K562 (cell line): ENCODE measurements at regions not wholly inside any gene's neighbourhood (a gene's known extent, or its start where the extent isn't known, plus 50 kb on each side); places are given as distances from the start of the nearest gene placed in this dataset.

Source experiments
- ATAC-seq: fragments of 200-7000 bp; cut with Tn5 transposase; 3 replicates; pipeline ENCODE4 v1.9.1; 2020; ENCODE audit warnings: moderate library complexity
- BruUV-seq: library from RNA; stranded (reverse); fragments of 400-500 nt; replicated peaks from 2 replicates; lab custom pipeline; 2021; lab: Mats Ljungman, UMichigan
- CTCF ChIA-PET: fragments of 300-600 bp; formaldehyde crosslinking; extraction: SDS; loops from one replicate; lab custom pipeline; 2021; ENCODE audit warnings: low intra/inter-chr PET ratio; lab: Yijun Ruan, JAX
- POLR2A ChIA-PET: fragments of 300-600, 350-650 bp; sonication (Branson Sonifier 250); formaldehyde crosslinking; extraction: SDS; loops from one replicate; lab custom pipeline; 2021; ENCODE audit warnings: antibody characterized with exemption, inconsistent platforms; lab: Yijun Ruan, JAX
- DNase-seq, 4 experiments: peaks; one replicate each; pipeline versions ENCODE4 v3.0.0 to v3.0.0-alpha.2; 2011 to 2018; ENCODE audit warnings: low spot score in 3 of 4, mixed read lengths in 3 of 4; ENCODE audit errors: extremely low read depth in 1 of 4
- FAIRE-seq: peaks from 2 replicates; lab custom pipeline; 2011; peaks lifted over from hg19 to GRCh38; lab: Jason Lieb, UNC
- H2AFZ ChIP-seq: 2 replicates; pipeline ENCODE4 v1.6.0; 2011; ENCODE audit warnings: low read depth, low read length, control low read depth, inconsistent platforms
- H3K27ac ChIP-seq: fragments of 200-600 bp; 3 replicates; pipeline ENCODE4 v1.8.0; 2011; ENCODE audit warnings: low read depth, mild to moderate bottlenecking, control low read depth, inconsistent platforms, low read length, moderate library complexity, mixed read lengths; ENCODE audit errors: extremely low read depth
- H3K27me3 ChIP-seq, 2 experiments: fragments of 300-600 bp in 1 of 2; 2 replicates in 1 of 2; 3 replicates in 1 of 2; pipeline versions ENCODE4 v1.6.0 to v1.8.0; 2011; ENCODE audit warnings: inconsistent platforms in 2 of 2, low read length in 2 of 2, mild to moderate bottlenecking in 1 of 2, mixed read lengths in 1 of 2, moderate library complexity in 1 of 2; ENCODE audit not compliant: control insufficient read depth in 2 of 2, insufficient read depth in 2 of 2
- H3K36me3 ChIP-seq: fragments of 300-600 bp; 3 replicates; pipeline ENCODE4 v1.8.0; 2011; ENCODE audit warnings: mild to moderate bottlenecking, low read length, inconsistent platforms; ENCODE audit not compliant: control insufficient read depth, insufficient read depth
- H3K4me1 ChIP-seq, 2 experiments: fragments of 200-600 bp in 1 of 2; replicated peaks in 1 of 2; 2 replicates in 1 of 2; 3 replicates in 1 of 2; pipeline versions ENCODE4 v1.5.1 to v1.8.0; 2011; ENCODE audit warnings: inconsistent platforms in 2 of 2, low read length in 2 of 2, mild to moderate bottlenecking in 1 of 2, mixed read lengths in 1 of 2, moderate library complexity in 1 of 2; ENCODE audit not compliant: control insufficient read depth in 2 of 2, insufficient read depth in 2 of 2
- H3K4me2 ChIP-seq: 2 replicates; pipeline ENCODE4 v1.6.1; 2011; ENCODE audit warnings: low read length, control low read depth, inconsistent platforms, mixed read lengths; ENCODE audit not compliant: insufficient read depth
- H3K4me3 ChIP-seq: fragments of 200-600 bp; sonication (generic), shearing (Covaris generic); 2 replicates; pipeline ENCODE4 v1.5.1; 2016; ENCODE audit warnings: control low read depth, inconsistent platforms
- H3K79me2 ChIP-seq: fragments of 200-600 bp; 3 replicates; pipeline ENCODE4 v1.8.0; 2011; ENCODE audit warnings: low read length, inconsistent platforms; ENCODE audit not compliant: control insufficient read depth, insufficient read depth
- H3K9ac ChIP-seq, 2 experiments: 2 replicates each; pipeline versions ENCODE4 v1.6.0 to v1.6.1; 2011; ENCODE audit warnings: low read depth in 2 of 2, low read length in 2 of 2, control low read depth in 1 of 2, inconsistent platforms in 1 of 2, mild to moderate bottlenecking in 1 of 2, mixed read lengths in 1 of 2; ENCODE audit not compliant: insufficient read depth in 1 of 2
- H3K9me1 ChIP-seq: one replicate; pipeline ENCODE4 v1.6.0; 2011; ENCODE audit warnings: inconsistent platforms, mild to moderate bottlenecking, low read length, moderate library complexity; ENCODE audit not compliant: control insufficient read depth, insufficient read depth
- H3K9me3 ChIP-seq: replicated peaks from 2 replicates; pipeline ENCODE4 v1.5.1; 2011; ENCODE audit warnings: low read depth, low read length, inconsistent platforms; ENCODE audit not compliant: control insufficient read depth, insufficient read depth
- H4K20me1 ChIP-seq: replicated peaks from 2 replicates; pipeline ENCODE4 v1.6.1; 2011; ENCODE audit warnings: low read length, inconsistent platforms, mixed read lengths; ENCODE audit not compliant: control insufficient read depth, insufficient read depth
- ARID1B ChIP-seq: fragments of 450-650 bp; IDR thresholded peaks from 2 replicates; pipeline ENCODE4 v1.6.1; 2016; ENCODE audit warnings: antibody characterized with exemption, mild to moderate bottlenecking, inconsistent platforms
- CREBBP ChIP-seq: IDR thresholded peaks from one replicate; pipeline ENCODE4 v1.6.1; 2012; ENCODE audit warnings: low read depth, mild to moderate bottlenecking, control low read depth, inconsistent platforms, low read length
- FIP1L1 ChIP-seq: fragments of 200-400 bp; formaldehyde crosslinking; IDR thresholded peaks from 2 replicates; pipeline ENCODE4 v1.6.1; 2018; ENCODE audit warnings: mild to moderate bottlenecking, low read depth, low read length; ENCODE audit not compliant: poor library complexity, severe bottlenecking
- FOXA1 ChIP-seq: fragments of 450-650 bp; IDR thresholded peaks from 2 replicates; pipeline ENCODE4 v1.6.1; 2016; ENCODE audit warnings: mild to moderate bottlenecking, borderline replicate concordance
- FOXM1 ChIP-seq, 2 experiments: fragments of 450-650 bp in 1 of 2; sonication (generic) in 1 of 2; formaldehyde crosslinking in 1 of 2; IDR thresholded peaks; 2 replicates each; pipeline versions ENCODE4 v1.6.1 to v1.9.0; 2017 to 2022; ENCODE audit warnings: low read depth in 2 of 2, mild to moderate bottlenecking in 2 of 2, missing genetic modification reagents in 1 of 2, moderate library complexity in 1 of 2
- RBFOX2 ChIP-seq: fragments of 200-400 bp; formaldehyde crosslinking; IDR thresholded peaks from 2 replicates; pipeline ENCODE4 v1.6.1; 2017; ENCODE audit warnings: low read depth, mild to moderate bottlenecking, low read length, moderate library complexity
- SPI1 ChIP-seq: IDR thresholded peaks from 2 replicates; pipeline ENCODE4 v1.6.1; 2011; ENCODE audit warnings: low read depth, low read length, control low read depth, borderline replicate concordance
- TAF9B ChIP-seq: fragments of 450-650 bp; IDR thresholded peaks from 2 replicates; pipeline ENCODE4 v1.6.1; 2018; ENCODE audit warnings: mild to moderate bottlenecking; ENCODE audit not compliant: partially characterized antibody
- TEAD4 ChIP-seq, 2 experiments: sonication (generic) in 1 of 2; formaldehyde crosslinking in 1 of 2; IDR thresholded peaks; 2 replicates each; pipeline versions ENCODE4 v1.6.1 to v1.8.0; 2012 to 2022; ENCODE audit warnings: borderline replicate concordance in 1 of 2, inconsistent platforms in 1 of 2, low read length in 1 of 2, mild to moderate bottlenecking in 1 of 2, missing genetic modification reagents in 1 of 2
- ZBTB7A ChIP-seq: IDR thresholded peaks from 2 replicates; pipeline ENCODE4 v1.6.1; 2011; ENCODE audit warnings: low read depth, mild to moderate bottlenecking, low read length, moderate library complexity, borderline replicate concordance; ENCODE audit not compliant: control insufficient read depth
- ZNF507 ChIP-seq: conservative IDR thresholded peaks from 2 replicates; pipeline ENCODE4 v1.6.1; 2017; ENCODE audit warnings: missing genetic modification characterization, missing compliant biosample characterization
- ZNF584 ChIP-seq: fragments of 200-800 bp; sonication (Bioruptor generic); IDR thresholded peaks from 2 replicates; pipeline ENCODE4 v1.6.1; 2016; ENCODE audit warnings: low read depth, mild to moderate bottlenecking, missing genetic modification characterization, missing compliant biosample characterization
- WGBS: fragments of 100-300 bp; shearing (Covaris generic); methylation state at CpG from one replicate; pipeline ENCODE4 v1.1.6; 2016; ENCODE audit warnings: low coverage, mixed read lengths; ENCODE audit not compliant: insufficient coverage; ENCODE audit errors: missing lambda C conversion rate; 5-methylcytosine and 5-hydroxymethylcytosine counted together
- in situ Hi-C: fragments of 300-500 bp; cut with MboI; formaldehyde crosslinking; loops from 4 replicates; pipeline ENCODE4 v1.15.0; 2018; ENCODE audit warnings: inconsistent platforms, mixed read lengths
- intact Hi-C: fragments of 100-400 bp; cut with micrococcal nuclease; formaldehyde crosslinking; loops from 2 replicates; pipeline ENCODE4 v1.14.2; 2022
- TF ChIP-seq, protein P1 (sequence below): fragments of 250-450 bp; sonication (Bioruptor Pico); IDR thresholded peaks from 2 replicates; pipeline ENCODE4 v1.4.0; 2020; ENCODE audit warnings: mild to moderate bottlenecking, moderate library complexity
- TF ChIP-seq, protein P2 (sequence below): sonication (generic); formaldehyde crosslinking; IDR thresholded peaks from 2 replicates; pipeline ENCODE4 v1.8.1; 2023; ENCODE audit warnings: mild to moderate bottlenecking, missing genetic modification reagents
- TF ChIP-seq, protein P3 (sequence below): fragments of 450-650 bp; formaldehyde crosslinking; IDR thresholded peaks from 2 replicates; pipeline ENCODE4 v1.4.0; 2020; ENCODE audit warnings: mild to moderate bottlenecking, moderate library complexity
- TF ChIP-seq, protein P4 (sequence below): sonication (generic); IDR thresholded peaks from 2 replicates; pipeline ENCODE4 v1.6.1; 2016

DNA sequence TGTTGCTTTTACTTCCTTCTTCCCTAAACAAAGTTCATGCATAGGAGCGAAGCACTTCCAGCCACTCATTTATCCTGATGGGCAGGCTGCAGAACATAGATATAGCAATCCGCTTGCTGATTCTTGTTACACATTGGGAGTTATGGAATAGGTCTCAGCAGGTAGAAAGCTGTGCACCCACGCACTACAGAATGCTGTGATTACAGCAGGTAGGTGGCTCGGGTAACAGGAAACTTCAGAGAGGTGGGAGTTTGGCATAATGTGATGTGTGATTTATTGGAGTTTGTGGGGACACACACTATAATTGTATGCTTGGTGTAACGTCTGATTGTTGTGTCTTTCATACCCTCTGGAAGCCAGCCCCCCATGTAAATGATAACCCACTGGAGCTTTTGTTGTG, 99.2 kb upstream of the MEIS2 start:
- H3K27me3 ChIP-seq: no peaks in the 10 kb centered on the region
- DNase-seq (no peak), ATAC-seq (no peak), FAIRE-seq (no peak)
- H3K4me2 ChIP-seq: no peak overlapping the region
- intact Hi-C loops (no loop called here), in situ Hi-C loops (loop anchor here (25.0 kb wide), 1 partner anchor 688 kb away; no protein-coding TSS in a partner anchor)
- no peaks in the 10 kb centered on the region for H3K79me2 ChIP-seq
- no peaks in the 10 kb centered on the region for H3K36me3 ChIP-seq
- H3K4me1 ChIP-seq: no peaks in the 10 kb centered on the region
- ChIA-PET CTCF (no interaction called here), POLR2A (no interaction called here)
- H3K9me3 ChIP-seq: no peaks in the 10 kb centered on the region
- no peak overlapping the region for H3K27ac ChIP-seq
- H3K9ac ChIP-seq: no peak overlapping the region
- H3K4me3 ChIP-seq: no peak overlapping the region
- no peaks in the 10 kb centered on the region for H3K9me1 ChIP-seq
- no TSS peak for BruUV-seq
- no peaks in the 10 kb centered on the region for H4K20me1 ChIP-seq
- WGBS: 0% methylated on average over 5 of the region's 5 CpGs
- H2AFZ ChIP-seq: no peak overlapping the region
- TF ChIP-seq ZNF507: no peak
- no peak for TF ChIP-seq FIP1L1
- TF ChIP-seq RBFOX2: no peak
- TF ChIP-seq, protein P1, sequence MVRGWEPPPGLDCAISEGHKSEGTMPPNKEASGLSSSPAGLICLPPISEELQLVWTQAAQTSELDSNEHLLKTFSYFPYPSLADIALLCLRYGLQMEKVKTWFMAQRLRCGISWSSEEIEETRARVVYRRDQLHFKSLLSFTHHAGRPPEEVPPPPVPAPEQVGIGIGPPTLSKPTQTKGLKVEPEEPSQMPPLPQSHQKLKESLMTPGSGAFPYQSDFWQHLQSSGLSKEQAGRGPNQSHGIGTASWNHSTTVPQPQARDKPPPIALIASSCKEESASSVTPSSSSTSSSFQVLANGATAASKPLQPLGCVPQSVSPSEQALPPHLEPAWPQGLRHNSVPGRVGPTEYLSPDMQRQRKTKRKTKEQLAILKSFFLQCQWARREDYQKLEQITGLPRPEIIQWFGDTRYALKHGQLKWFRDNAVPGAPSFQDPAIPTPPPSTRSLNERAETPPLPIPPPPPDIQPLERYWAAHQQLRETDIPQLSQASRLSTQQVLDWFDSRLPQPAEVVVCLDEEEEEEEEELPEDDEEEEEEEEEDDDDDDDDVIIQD: no peak
- TF ChIP-seq TAF9B: no peak
- no peak for TF ChIP-seq ZNF584
- TF ChIP-seq ARID1B: no peak
- no peak for TF ChIP-seq ZBTB7A
- TF ChIP-seq, protein P2, sequence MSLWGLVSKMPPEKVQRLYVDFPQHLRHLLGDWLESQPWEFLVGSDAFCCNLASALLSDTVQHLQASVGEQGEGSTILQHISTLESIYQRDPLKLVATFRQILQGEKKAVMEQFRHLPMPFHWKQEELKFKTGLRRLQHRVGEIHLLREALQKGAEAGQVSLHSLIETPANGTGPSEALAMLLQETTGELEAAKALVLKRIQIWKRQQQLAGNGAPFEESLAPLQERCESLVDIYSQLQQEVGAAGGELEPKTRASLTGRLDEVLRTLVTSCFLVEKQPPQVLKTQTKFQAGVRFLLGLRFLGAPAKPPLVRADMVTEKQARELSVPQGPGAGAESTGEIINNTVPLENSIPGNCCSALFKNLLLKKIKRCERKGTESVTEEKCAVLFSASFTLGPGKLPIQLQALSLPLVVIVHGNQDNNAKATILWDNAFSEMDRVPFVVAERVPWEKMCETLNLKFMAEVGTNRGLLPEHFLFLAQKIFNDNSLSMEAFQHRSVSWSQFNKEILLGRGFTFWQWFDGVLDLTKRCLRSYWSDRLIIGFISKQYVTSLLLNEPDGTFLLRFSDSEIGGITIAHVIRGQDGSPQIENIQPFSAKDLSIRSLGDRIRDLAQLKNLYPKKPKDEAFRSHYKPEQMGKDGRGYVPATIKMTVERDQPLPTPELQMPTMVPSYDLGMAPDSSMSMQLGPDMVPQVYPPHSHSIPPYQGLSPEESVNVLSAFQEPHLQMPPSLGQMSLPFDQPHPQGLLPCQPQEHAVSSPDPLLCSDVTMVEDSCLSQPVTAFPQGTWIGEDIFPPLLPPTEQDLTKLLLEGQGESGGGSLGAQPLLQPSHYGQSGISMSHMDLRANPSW (CRISPR knock-in tag): no peak
- no peak for TF ChIP-seq TEAD4 (IDR thresholded peaks at IDR 0.05; ENCODE audit: low read length)
- no peak for TF ChIP-seq TEAD4 (CRISPR knock-in tag; IDR thresholded peaks at IDR 0.05; ENCODE audit: borderline replicate concordance)
- TF ChIP-seq CREBBP: no peak
- no peak for TF ChIP-seq SPI1
- no peak for TF ChIP-seq FOXM1 (IDR thresholded peaks at IDR 0.05; ENCODE audit: low read depth)
- TF ChIP-seq FOXM1 (CRISPR knock-in tag; IDR thresholded peaks at IDR 0.05; ENCODE audit: low read depth): no peak
- TF ChIP-seq, protein P3, sequence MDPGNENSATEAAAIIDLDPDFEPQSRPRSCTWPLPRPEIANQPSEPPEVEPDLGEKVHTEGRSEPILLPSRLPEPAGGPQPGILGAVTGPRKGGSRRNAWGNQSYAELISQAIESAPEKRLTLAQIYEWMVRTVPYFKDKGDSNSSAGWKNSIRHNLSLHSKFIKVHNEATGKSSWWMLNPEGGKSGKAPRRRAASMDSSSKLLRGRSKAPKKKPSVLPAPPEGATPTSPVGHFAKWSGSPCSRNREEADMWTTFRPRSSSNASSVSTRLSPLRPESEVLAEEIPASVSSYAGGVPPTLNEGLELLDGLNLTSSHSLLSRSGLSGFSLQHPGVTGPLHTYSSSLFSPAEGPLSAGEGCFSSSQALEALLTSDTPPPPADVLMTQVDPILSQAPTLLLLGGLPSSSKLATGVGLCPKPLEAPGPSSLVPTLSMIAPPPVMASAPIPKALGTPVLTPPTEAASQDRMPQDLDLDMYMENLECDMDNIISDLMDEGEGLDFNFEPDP (CRISPR knock-in tag): no peak
- no peak for TF ChIP-seq FOXA1
- TF ChIP-seq, protein P4, sequence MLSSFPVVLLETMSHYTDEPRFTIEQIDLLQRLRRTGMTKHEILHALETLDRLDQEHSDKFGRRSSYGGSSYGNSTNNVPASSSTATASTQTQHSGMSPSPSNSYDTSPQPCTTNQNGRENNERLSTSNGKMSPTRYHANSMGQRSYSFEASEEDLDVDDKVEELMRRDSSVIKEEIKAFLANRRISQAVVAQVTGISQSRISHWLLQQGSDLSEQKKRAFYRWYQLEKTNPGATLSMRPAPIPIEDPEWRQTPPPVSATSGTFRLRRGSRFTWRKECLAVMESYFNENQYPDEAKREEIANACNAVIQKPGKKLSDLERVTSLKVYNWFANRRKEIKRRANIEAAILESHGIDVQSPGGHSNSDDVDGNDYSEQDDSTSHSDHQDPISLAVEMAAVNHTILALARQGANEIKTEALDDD: no peak
